ENCODE measurements at regions not wholly inside any gene's neighbourhood (a gene's known extent, or its start where the extent isn't known, plus 50 kb on each side); places are given as distances from the start of the nearest gene placed in this dataset.

GRCh38 chr6:141309295-141309694 lies 823.4 kb upstream of the GJE1 start:
- no peak for DNase-seq (ENCODE audit: low spot score)

GRCh38 chr6:141307309-141307998 lies 825.3 kb upstream of the GJE1 start:
- no peak for DNase-seq (ENCODE audit: low spot score)

- DNase-seq (ENCODE audit: low spot score) = no peak
Observed at GRCh38 chr6:141303907-141304306, 828.8 kb upstream of the GJE1 start.

- DNase-seq (ENCODE audit: low spot score) = no peak
Observed at GRCh38 chr6:141301779-141302178, 830.9 kb upstream of the GJE1 start.

GRCh38 chr6:141290941-141291721 lies 841.6 kb upstream of the GJE1 start:
- no peak for DNase-seq (ENCODE audit: low spot score)

- DNase-seq (ENCODE audit: low spot score) = no peak
Observed at GRCh38 chr6:141288947-141289346, 843.8 kb upstream of the GJE1 start.

- DNase-seq (ENCODE audit: low spot score) = no peak
Observed at GRCh38 chr6:141282263-141282662, 850.5 kb upstream of the GJE1 start.

GRCh38 chr6:141269684-141270083 lies 863.0 kb upstream of the GJE1 start:
- no peak for DNase-seq (ENCODE audit: low spot score)

GRCh38 chr6:141267420-141267819 lies 865.3 kb upstream of the GJE1 start:
- no peak for DNase-seq (ENCODE audit: low spot score)

- DNase-seq (ENCODE audit: low spot score) = no peak
Observed at GRCh38 chr6:141265756-141266623, 866.7 kb upstream of the GJE1 start.

- no peak for DNase-seq (ENCODE audit: low spot score)
Observed at GRCh38 chr6:141264101-141264500, 868.6 kb upstream of the GJE1 start.

GRCh38 chr6:141261672-141262060 lies 871.1 kb upstream of the GJE1 start:
- no peak for DNase-seq (ENCODE audit: low spot score)

- no peak for DNase-seq (ENCODE audit: low spot score)
Observed at GRCh38 chr6:141261016-141261671, 871.6 kb upstream of the GJE1 start.

GRCh38 chr6:141260627-141261015 lies 872.1 kb upstream of the GJE1 start:
- DNase-seq (ENCODE audit: low spot score) = no peak

- DNase-seq (ENCODE audit: low spot score) = no peak
Observed at GRCh38 chr6:141259807-141260206, 872.9 kb upstream of the GJE1 start.

GRCh38 chr6:141259091-141259490 lies 873.6 kb upstream of the GJE1 start:
- no peak for DNase-seq (ENCODE audit: low spot score)

- no peak for DNase-seq (ENCODE audit: low spot score)
Observed at GRCh38 chr6:141258516-141258915, 874.2 kb upstream of the GJE1 start.

GRCh38 chr6:141254336-141254735 lies 878.4 kb upstream of the GJE1 start:
- no peak for DNase-seq (ENCODE audit: low spot score)

GRCh38 chr6:141252828-141253608 lies 879.7 kb upstream of the GJE1 start:
- no peak for DNase-seq (ENCODE audit: low spot score)

- DNase-seq (ENCODE audit: low spot score) = no peak
Observed at GRCh38 chr6:141251286-141251685, 881.4 kb upstream of the GJE1 start.

- DNase-seq (ENCODE audit: low spot score) = no peak
Observed at GRCh38 chr6:141248021-141248799, 884.5 kb upstream of the GJE1 start.
